ENCODE measurements at regions not wholly inside any gene's neighbourhood (a gene's known extent, or its start where the extent isn't known, plus 50 kb on each side); places are given as distances from the start of the nearest gene placed in this dataset.

GRCh38 chr7:136403591-136403990 lies 426.4 kb upstream of the MTPN start:
- TF ChIP-seq CTCF (IDR thresholded peaks at IDR 0.05) (no peak), POLR2A (IDR thresholded peaks at IDR 0.05) (no peak)
